Adrenal gland (tissue), 9 donors: ENCODE measurements at regions not wholly inside any gene's neighbourhood (a gene's known extent, or its start where the extent isn't known, plus 50 kb on each side); places are given as distances from the start of the nearest gene placed in this dataset.
A peak's percentile ranks its signal among the peaks of the same experiment; 100 is the strongest.

Source experiments
- DNase-seq, 7 donors: peaks; one replicate each; pipeline ENCODE4 v3.0.0-alpha.2; 2019 to 2020
- H3K27ac ChIP-seq, 5 donors: fragments of 200-600 bp; sonication (generic) in 4 of 5; 1 replicate in 3 of 5; 2 replicates in 2 of 5; pipeline versions ENCODE4 v1.5.1 to v1.8.0; 2016 to 2020; ENCODE audit warnings: mild to moderate bottlenecking in 1 of 5
- H3K27me3 ChIP-seq: fragments of 200-600 bp; 2 replicates; pipeline ENCODE4 v1.8.0; 2021
- H3K36me3 ChIP-seq, 2 donors: fragments of 200-600 bp; replicated peaks in 1 of 2; 1 replicate in 1 of 2; 2 replicates in 1 of 2; pipeline versions ENCODE4 v1.5.1 to v1.8.0; 2018 to 2022
- H3K4me1 ChIP-seq, 2 donors: fragments of 200-600 bp; replicated peaks in 1 of 2; 1 replicate in 1 of 2; 2 replicates in 1 of 2; pipeline versions ENCODE4 v1.5.1 to v1.8.0; 2018 to 2021
- H3K4me3 ChIP-seq, 4 donors: fragments of 200-600 bp; sonication (generic) in 3 of 4; one replicate each; pipeline ENCODE4 v1.5.1; 2016 to 2018
- H3K9me3 ChIP-seq, 3 donors: fragments of 200-600 bp; sonication (generic) in 1 of 3; replicated peaks in 1 of 3; 1 replicate in 2 of 3; 2 replicates in 1 of 3; pipeline versions ENCODE4 v1.5.1 to v1.8.0; 2016 to 2021
- POLR2A ChIP-seq, 2 donors: fragments of 450-650 bp; IDR thresholded peaks; one replicate each; pipeline ENCODE4 v1.6.1; 2017; ENCODE audit warnings: antibody characterized with exemption in 2 of 2, mild to moderate bottlenecking in 2 of 2, moderate library complexity in 1 of 2
- WGBS, 4 donors: extraction: QIAGEN DNeasy Blood & Tissue Kit in 2 of 4; methylation state at CpG; one replicate each; pipeline versions ENCODE4 v1.1.5 to v1.1.7; 2013 to 2017; 5-methylcytosine and 5-hydroxymethylcytosine counted together
- intact Hi-C, 2 donors: fragments of 100-400 bp; cut with DNase I; formaldehyde crosslinking; loops; one replicate each; pipeline versions ENCODE4 v1.14.1 to v1.15.0; 2022 to 2023
- TF ChIP-seq, protein P1 (sequence below), 6 experiments: fragments of 450-650 bp in 4 of 6; fragments of 200-600 bp in 2 of 6; sonication (generic) in 1 of 6; IDR thresholded peaks; 1 replicate in 5 of 6; 2 replicates in 1 of 6; pipeline versions ENCODE4 v1.5.1 to v1.8.0; 2016 to 2021; ENCODE audit warnings: antibody characterized with exemption in 6 of 6, mild to moderate bottlenecking in 2 of 6, moderate library complexity in 1 of 6
- donor health status: healthy with polysubstance abuse.
- donor health status: Bipolar disorder and iron deficiency.
- donor health status: DM: yes; HTN: yes; CAD: no.
- donor health status: DM: no; HTN: no; CAD: no.
- donor health status: DM: no; HTN: no; CAD: no.

DNA sequence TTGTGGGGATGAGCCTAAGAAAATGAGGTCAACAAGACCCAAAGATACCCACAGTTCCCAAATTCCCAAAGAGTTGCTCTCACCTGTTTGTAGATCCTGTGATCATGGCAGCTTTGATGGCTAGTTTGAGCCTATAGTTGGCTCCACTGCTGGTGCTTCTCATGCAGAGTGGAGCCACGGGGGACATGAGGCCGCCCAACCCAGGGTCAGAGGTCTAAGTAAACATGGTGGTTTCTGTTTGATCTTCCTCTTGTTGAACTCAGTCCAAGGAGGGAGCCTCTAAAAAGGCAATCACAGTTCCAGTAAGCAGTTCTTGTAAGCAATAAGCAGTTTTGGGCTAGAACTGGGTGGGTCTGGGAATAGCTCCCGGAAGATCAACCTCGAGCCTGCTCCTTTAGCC lies 125.6 kb upstream of the DHRS4 start:
- 78 to 87% (median 84%) methylated on average over 3 to 4 of the region's 4 CpGs for WGBS, 4 donors
- no peaks in the 10 kb centered on the region for H3K9me3 ChIP-seq
- no peaks in the 10 kb centered on the region for H3K27me3 ChIP-seq
- no peak overlapping the region for H3K4me3 ChIP-seq
- intact Hi-C loops = no loop called here
- no peaks in the 10 kb centered on the region for H3K36me3 ChIP-seq
- no peak overlapping the region for H3K27ac ChIP-seq
- DNase-seq = no peak
- TF ChIP-seq, protein P1, sequence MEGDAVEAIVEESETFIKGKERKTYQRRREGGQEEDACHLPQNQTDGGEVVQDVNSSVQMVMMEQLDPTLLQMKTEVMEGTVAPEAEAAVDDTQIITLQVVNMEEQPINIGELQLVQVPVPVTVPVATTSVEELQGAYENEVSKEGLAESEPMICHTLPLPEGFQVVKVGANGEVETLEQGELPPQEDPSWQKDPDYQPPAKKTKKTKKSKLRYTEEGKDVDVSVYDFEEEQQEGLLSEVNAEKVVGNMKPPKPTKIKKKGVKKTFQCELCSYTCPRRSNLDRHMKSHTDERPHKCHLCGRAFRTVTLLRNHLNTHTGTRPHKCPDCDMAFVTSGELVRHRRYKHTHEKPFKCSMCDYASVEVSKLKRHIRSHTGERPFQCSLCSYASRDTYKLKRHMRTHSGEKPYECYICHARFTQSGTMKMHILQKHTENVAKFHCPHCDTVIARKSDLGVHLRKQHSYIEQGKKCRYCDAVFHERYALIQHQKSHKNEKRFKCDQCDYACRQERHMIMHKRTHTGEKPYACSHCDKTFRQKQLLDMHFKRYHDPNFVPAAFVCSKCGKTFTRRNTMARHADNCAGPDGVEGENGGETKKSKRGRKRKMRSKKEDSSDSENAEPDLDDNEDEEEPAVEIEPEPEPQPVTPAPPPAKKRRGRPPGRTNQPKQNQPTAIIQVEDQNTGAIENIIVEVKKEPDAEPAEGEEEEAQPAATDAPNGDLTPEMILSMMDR (IDR thresholded peaks at IDR 0.05) = no peak
- TF ChIP-seq POLR2A (IDR thresholded peaks at IDR 0.05) = no peak
- H3K4me1 ChIP-seq = no peaks in the 10 kb centered on the region

DNA sequence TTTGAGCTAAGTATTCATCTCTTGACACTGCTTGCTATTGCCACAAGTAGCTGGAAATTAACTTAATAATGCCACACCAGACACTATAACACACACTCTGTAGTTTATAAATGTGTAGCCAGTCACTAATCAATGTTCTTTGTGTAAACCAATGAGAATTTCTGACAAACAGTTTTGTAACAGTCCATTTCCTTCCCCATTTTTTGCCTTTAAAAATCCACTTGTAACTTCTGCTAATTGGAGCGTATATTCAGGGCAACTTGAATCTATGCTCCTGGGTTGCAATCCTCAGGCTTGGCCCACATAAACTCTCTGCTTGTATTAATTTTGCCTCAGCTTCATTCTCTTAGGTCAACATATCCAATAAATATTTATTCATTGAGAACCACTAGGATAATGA lies 125.0 kb upstream of the DHRS4 start:
- Histone ChIP-seq H3K27ac (no peak overlapping the region), H3K4me3 (no peak overlapping the region), H3K4me1 (no peaks in the 10 kb centered on the region), H3K36me3 (no peaks in the 10 kb centered on the region), H3K9me3 (no peaks in the 10 kb centered on the region), H3K27me3 (no peaks in the 10 kb centered on the region)
- no peak for TF ChIP-seq POLR2A (IDR thresholded peaks at IDR 0.05)
- TF ChIP-seq, protein P1 (IDR thresholded peaks at IDR 0.05) = no peak
- WGBS, 4 donors = 79 to 90% (median 81%) methylated on average over 1 of the region's 1 CpG
- intact Hi-C loops = no loop called here
- no peak for DNase-seq

DNA sequence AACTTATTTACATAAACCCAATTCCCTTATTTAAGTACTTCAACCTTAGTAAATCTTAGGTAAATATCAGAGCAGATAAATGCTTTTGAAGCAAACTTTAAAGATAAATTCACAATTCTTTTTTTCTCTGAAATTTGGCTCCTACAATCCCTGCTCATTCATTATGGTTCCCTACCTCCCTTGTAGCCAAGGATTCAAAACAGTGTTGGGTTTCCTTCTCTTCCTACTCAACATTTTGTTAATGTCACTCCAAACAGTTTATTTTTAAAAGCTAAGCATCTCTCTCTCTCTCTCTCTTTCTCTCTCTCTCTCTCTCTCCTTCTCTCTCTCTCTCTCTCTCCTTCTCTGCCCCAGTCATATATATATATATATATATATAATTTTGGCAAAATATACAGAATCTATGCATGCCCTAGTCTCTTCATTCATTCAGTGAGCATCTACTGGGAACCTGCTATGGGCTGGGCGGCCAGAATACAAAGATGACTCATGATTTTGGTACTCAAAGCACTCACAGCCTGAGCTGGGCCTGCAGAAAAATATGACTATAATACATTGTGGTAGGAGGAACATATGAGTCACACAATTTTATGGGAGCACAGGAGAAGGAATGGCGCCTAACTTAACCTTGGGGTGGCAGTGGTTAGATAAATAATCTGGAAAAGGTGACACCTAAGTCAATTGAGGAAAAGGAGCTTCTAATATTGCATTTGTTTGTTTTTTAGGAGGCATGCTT lies 123.7 kb upstream of the DHRS4 start:
- no peaks in the 10 kb centered on the region for H3K4me1 ChIP-seq
- intact Hi-C loops = no loop called here
- no peaks in the 10 kb centered on the region for H3K9me3 ChIP-seq
- no peak for TF ChIP-seq POLR2A (IDR thresholded peaks at IDR 0.05)
- TF ChIP-seq, protein P1 (IDR thresholded peaks at IDR 0.05) = no peak
- H3K4me3 ChIP-seq = no peak overlapping the region
- 18 to 34% (median 25%) methylated on average over 2 of the region's 2 CpGs for WGBS, 4 donors
- no peaks in the 10 kb centered on the region for H3K27me3 ChIP-seq
- no peaks in the 10 kb centered on the region for H3K36me3 ChIP-seq
- DNase-seq = peak; percentile 40 to 76 (median 73)
- H3K27ac ChIP-seq = no peak overlapping the region

DNA sequence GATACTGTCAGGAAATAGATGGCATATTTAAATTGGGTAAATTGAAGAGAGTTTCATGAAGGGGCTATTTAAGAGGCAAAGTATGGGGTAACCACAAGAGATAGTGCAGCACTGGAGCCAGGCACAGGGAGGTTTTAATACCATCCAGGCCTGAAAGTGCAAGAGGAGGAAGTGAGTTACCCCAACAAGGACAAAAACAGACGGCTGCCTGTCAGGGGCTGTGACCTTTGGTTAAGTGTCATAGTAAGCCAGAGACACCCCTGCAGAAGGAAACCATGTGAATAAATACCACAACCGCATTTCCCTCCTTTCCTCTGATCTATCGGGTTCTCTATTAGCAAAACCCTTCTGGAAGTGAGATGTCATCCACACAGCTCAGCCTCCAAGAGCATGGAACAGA lies 122.0 kb upstream of the DHRS4 start:
- no peak overlapping the region for H3K27ac ChIP-seq
- TF ChIP-seq POLR2A (IDR thresholded peaks at IDR 0.05) = no peak
- TF ChIP-seq, protein P1 (IDR thresholded peaks at IDR 0.05) = no peak
- intact Hi-C loops = no loop called here
- no peaks in the 10 kb centered on the region for H3K36me3 ChIP-seq
- H3K4me1 ChIP-seq = no peaks in the 10 kb centered on the region
- no peaks in the 10 kb centered on the region for H3K9me3 ChIP-seq
- no peak overlapping the region for H3K4me3 ChIP-seq
- DNase-seq = peak in 1 of 7 donors; percentile 3
- 51 to 60% (median 53%) methylated on average over 3 of the region's 3 CpGs for WGBS, 4 donors
- no peaks in the 10 kb centered on the region for H3K27me3 ChIP-seq
